ENCODE measurements at regions not wholly inside any gene's neighbourhood (a gene's known extent, or its start where the extent isn't known, plus 50 kb on each side); places are given as distances from the start of the nearest gene placed in this dataset.
A peak's percentile ranks its signal among the peaks of the same experiment; 100 is the strongest.

DNA sequence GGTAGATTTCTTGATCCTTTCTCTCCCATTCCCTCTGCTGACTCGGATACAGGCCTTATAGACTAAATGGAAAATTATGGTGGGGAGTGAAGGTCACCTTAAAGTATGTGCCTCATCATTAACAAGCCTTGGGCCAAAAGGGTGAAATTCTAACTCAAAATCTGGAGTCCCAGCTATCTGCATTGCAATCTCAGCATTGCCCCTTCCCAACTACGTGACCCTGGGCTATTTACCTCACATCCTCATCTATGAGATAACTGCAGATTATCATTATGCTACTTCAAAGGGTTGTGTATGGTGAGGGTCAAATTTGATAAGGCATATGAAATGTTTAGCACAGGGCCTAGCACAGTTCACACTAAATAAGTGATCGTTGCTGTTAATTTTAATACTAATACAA, 147.7 kb downstream of the WNT5A start (continued):
- no peak for TF ChIP-seq ZBTB21 (CRISPR knock-in tag; IDR thresholded peaks at IDR 0.05; ENCODE audit: borderline replicate concordance)
- TF ChIP-seq, protein P1, sequence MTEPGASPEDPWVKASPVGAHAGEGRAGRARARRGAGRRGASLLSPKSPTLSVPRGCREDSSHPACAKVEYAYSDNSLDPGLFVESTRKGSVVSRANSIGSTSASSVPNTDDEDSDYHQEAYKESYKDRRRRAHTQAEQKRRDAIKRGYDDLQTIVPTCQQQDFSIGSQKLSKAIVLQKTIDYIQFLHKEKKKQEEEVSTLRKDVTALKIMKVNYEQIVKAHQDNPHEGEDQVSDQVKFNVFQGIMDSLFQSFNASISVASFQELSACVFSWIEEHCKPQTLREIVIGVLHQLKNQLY (CRISPR knock-in tag; IDR thresholded peaks at IDR 0.05), result no peak
- TF ChIP-seq CBFB (CRISPR knock-in tag; IDR thresholded peaks at IDR 0.05; ENCODE audit: low read depth), result no peak
- no peak for TF ChIP-seq FOXK1 (CRISPR knock-in tag; IDR thresholded peaks at IDR 0.05)
- TF ChIP-seq, protein P2, sequence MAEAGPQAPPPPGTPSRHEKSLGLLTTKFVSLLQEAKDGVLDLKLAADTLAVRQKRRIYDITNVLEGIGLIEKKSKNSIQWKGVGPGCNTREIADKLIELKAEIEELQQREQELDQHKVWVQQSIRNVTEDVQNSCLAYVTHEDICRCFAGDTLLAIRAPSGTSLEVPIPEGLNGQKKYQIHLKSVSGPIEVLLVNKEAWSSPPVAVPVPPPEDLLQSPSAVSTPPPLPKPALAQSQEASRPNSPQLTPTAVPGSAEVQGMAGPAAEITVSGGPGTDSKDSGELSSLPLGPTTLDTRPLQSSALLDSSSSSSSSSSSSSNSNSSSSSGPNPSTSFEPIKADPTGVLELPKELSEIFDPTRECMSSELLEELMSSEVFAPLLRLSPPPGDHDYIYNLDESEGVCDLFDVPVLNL (CRISPR knock-in tag; IDR thresholded peaks at IDR 0.05; ENCODE audit: borderline replicate concordance, low read depth), result no peak
- no peak for TF ChIP-seq CREM (CRISPR knock-in tag; IDR thresholded peaks at IDR 0.05)

DNA sequence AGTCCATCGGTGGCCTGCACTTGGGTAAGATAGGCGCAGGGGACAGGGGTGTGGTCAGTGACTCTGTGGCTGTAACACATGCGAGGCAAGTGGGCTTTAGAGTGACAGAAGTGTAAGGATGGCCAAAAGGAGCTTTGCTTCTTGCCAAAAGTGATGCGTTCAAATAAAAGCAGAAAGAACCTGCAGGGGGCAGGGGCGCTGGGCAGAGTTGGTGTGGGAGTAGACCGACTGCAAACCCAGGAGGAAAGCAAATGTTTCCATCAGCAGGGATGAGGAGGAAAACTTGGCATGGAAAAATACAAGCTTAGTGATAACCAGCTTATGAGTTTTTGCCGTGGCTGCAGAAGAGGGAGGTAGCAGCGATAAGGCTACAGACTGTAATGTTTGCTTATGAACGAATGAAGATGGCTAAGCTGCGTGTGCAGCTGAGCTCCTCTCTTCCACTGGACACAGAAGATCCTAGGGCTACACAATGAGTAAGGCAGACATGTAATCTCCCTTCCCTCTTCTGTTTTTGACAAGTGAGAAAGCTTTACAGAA, 149.4 kb downstream of the WNT5A start:
- Mint-ChIP-seq H3K27me3 (ENCODE audit: low read depth) (peaks cover 2% of the 10 kb centered on the region; the same call in 1 of the 2 replicates), H3K4me3 (no peak overlapping the region), H3K27ac (no peak overlapping the region), H3K4me1 (peaks cover 8% of the 10 kb centered on the region), H3K9me3 (no peaks in the 10 kb centered on the region), H3K36me3 (no peaks in the 10 kb centered on the region)
- ChIA-PET POLR2A (no interaction called here), CTCF (no interaction called here)
- ATAC-seq, result no peak
- no peak for TF ChIP-seq MYBL2 (CRISPR knock-in tag; IDR thresholded peaks at IDR 0.05)
- peak; percentile 14 for DNase-seq (ENCODE audit: low spot score)

DNA sequence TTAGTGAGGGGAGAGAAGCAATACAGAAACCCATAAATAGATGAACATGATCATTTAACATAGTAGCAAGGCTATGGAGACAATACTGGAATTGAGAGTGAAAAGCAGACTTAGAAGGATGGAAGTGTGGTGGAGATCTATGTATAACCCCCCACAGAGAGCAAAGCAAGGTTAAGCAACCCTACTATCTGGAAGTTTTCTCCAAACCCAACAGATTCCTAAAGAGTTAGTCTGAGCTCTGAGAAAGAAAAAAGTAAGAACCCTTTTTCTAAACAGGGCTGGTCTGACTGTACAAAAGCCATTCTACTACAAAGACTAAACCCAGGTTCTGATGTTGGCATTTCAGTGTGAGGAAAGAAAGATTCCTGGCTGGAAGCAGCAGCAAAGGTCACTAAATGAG, 153.2 kb downstream of the WNT5A start:
- H3K9me3 Mint-ChIP-seq, result peaks cover 9% of the 10 kb centered on the region
- ChIA-PET POLR2A (no interaction called here), CTCF (no interaction called here)
- H3K4me3 Mint-ChIP-seq, result no peak overlapping the region
- TF ChIP-seq JAZF1 (CRISPR knock-in tag; IDR thresholded peaks at IDR 0.05) (no peak), ZNF219 (CRISPR knock-in tag; IDR thresholded peaks at IDR 0.05; ENCODE audit: borderline replicate concordance) (no peak)
- TF ChIP-seq, protein P2 (CRISPR knock-in tag; IDR thresholded peaks at IDR 0.05; ENCODE audit: borderline replicate concordance, low read depth), result no peak
- TF ChIP-seq, protein P3, sequence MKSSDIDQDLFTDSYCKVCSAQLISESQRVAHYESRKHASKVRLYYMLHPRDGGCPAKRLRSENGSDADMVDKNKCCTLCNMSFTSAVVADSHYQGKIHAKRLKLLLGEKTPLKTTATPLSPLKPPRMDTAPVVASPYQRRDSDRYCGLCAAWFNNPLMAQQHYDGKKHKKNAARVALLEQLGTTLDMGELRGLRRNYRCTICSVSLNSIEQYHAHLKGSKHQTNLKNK (CRISPR knock-in tag; IDR thresholded peaks at IDR 0.05), result no peak
- TF ChIP-seq, protein P4, sequence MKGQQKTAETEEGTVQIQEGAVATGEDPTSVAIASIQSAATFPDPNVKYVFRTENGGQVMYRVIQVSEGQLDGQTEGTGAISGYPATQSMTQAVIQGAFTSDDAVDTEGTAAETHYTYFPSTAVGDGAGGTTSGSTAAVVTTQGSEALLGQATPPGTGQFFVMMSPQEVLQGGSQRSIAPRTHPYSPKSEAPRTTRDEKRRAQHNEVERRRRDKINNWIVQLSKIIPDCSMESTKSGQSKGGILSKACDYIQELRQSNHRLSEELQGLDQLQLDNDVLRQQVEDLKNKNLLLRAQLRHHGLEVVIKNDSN (CRISPR knock-in tag; IDR thresholded peaks at IDR 0.05), result no peak
- no peak overlapping the region for H3K27ac Mint-ChIP-seq
- H3K36me3 Mint-ChIP-seq, result no peaks in the 10 kb centered on the region
- DNase-seq (ENCODE audit: low spot score) (no peak), ATAC-seq (no peak)
- peaks cover 21% of the 10 kb centered on the region for H3K4me1 Mint-ChIP-seq
- no peaks in the 10 kb centered on the region for H3K27me3 Mint-ChIP-seq (ENCODE audit: low read depth)

DNA sequence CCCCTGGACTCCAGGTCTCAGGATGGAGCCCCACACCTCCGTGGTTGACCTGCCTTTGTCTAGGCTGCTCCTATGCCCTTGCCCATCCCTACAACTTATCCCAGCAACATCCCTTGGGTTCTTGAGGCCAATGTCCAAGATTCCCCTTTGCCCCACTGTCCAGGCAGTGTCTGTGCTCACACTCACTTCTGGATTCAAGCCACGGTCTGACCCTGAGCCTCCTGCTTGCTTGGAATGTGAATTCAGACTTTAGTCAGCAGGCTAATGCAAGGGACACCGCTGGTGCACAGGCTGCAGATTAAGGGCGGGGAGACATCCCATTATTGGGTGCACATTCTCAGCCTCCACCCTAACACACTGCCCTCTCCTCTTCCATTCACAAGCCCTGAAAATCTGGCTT, 154.1 kb downstream of the WNT5A start:
- CTCF ChIA-PET, result no interaction called here

More for the DNA sequence above, 154.1 kb downstream of the WNT5A start:
- peaks cover 21% of the 10 kb centered on the region for H3K4me1 Mint-ChIP-seq
- H3K36me3 Mint-ChIP-seq, result no peaks in the 10 kb centered on the region
- no peaks in the 10 kb centered on the region for H3K27me3 Mint-ChIP-seq (ENCODE audit: low read depth)
- POLR2A ChIA-PET, result no interaction called here
- TF ChIP-seq, protein P5, sequence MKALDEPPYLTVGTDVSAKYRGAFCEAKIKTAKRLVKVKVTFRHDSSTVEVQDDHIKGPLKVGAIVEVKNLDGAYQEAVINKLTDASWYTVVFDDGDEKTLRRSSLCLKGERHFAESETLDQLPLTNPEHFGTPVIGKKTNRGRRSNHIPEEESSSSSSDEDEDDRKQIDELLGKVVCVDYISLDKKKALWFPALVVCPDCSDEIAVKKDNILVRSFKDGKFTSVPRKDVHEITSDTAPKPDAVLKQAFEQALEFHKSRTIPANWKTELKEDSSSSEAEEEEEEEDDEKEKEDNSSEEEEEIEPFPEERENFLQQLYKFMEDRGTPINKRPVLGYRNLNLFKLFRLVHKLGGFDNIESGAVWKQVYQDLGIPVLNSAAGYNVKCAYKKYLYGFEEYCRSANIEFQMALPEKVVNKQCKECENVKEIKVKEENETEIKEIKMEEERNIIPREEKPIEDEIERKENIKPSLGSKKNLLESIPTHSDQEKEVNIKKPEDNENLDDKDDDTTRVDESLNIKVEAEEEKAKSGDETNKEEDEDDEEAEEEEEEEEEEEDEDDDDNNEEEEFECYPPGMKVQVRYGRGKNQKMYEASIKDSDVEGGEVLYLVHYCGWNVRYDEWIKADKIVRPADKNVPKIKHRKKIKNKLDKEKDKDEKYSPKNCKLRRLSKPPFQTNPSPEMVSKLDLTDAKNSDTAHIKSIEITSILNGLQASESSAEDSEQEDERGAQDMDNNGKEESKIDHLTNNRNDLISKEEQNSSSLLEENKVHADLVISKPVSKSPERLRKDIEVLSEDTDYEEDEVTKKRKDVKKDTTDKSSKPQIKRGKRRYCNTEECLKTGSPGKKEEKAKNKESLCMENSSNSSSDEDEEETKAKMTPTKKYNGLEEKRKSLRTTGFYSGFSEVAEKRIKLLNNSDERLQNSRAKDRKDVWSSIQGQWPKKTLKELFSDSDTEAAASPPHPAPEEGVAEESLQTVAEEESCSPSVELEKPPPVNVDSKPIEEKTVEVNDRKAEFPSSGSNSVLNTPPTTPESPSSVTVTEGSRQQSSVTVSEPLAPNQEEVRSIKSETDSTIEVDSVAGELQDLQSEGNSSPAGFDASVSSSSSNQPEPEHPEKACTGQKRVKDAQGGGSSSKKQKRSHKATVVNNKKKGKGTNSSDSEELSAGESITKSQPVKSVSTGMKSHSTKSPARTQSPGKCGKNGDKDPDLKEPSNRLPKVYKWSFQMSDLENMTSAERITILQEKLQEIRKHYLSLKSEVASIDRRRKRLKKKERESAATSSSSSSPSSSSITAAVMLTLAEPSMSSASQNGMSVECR (CRISPR knock-in tag; IDR thresholded peaks at IDR 0.05; ENCODE audit: borderline replicate concordance), result no peak
- TF ChIP-seq ZNF416 (CRISPR knock-in tag; IDR thresholded peaks at IDR 0.05) (no peak), TEAD1 (CRISPR knock-in tag; IDR thresholded peaks at IDR 0.05) (no peak), PRRX2 (CRISPR knock-in tag; IDR thresholded peaks at IDR 0.05) (no peak), ZNF232 (CRISPR knock-in tag; IDR thresholded peaks at IDR 0.05) (no peak), FOXP1 (CRISPR knock-in tag; IDR thresholded peaks at IDR 0.05; ENCODE audit: borderline replicate concordance) (no peak), SP1 (CRISPR knock-in tag; conservative IDR thresholded peaks at IDR 0.05) (no peak), ZNF423 (CRISPR knock-in tag; IDR thresholded peaks at IDR 0.05) (no peak)
- TF ChIP-seq, protein P3 (CRISPR knock-in tag; IDR thresholded peaks at IDR 0.05), result no peak
- H3K27ac Mint-ChIP-seq, result no peak overlapping the region
- peaks cover 9% of the 10 kb centered on the region for H3K9me3 Mint-ChIP-seq
- DNase-seq (ENCODE audit: low spot score), result no peak
- no peak overlapping the region for H3K4me3 Mint-ChIP-seq
- ATAC-seq, result no peak
